DMS79 treated with DMSO at 0.1 percent for 48 hours (cell line): ENCODE measurements at regions not wholly inside any gene's neighbourhood (a gene's known extent, or its start where the extent isn't known, plus 50 kb on each side); places are given as distances from the start of the nearest gene placed in this dataset.
"Not testable (repeated sequence)": the region's sequence is repeated elsewhere in the genome, so short reads cannot be mapped to it uniquely, and the experiment has no call there.

Experiments used
- DNase-seq: peaks from one replicate; lab custom pipeline; 2025; lab: John Stamatoyannopoulos, UW

DNA sequence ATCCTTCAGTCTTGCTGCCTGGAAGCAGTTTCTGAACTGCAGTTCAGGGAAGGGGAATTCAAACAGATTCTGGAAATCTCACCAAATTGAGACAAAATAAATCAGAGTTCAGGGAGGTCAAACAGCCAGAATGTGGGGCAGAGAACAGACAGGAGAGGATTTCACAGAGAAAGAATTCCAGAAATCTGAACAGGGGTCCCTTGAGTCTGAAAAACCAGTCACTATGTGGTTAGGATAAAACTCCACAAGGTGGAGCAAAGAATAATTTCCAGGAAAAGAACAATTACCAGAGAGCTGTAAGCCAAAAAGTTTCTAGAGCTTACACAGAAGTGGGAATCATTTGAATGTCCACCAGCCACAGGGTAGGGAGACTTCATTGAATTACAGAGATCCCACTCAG lies 84.7 kb downstream of the URB2 start:
- DNase-seq: no peak

DNA sequence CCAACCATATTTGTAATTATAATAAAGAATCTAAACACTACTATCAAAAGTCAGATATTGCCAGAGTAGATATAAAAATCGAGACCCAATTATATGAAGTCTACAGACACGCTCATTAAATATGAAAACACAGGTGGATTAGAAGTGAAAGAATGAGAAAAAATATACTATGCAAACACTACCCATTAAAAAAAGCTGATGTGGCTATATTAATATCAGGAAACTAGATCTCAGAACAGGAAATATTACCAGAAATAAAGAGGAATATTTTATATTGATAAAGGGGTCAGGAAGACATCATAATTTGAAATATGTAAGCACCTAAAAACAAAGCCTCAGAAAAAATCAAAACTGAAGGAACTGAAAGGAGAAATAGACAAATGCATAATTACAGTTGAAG lies 88.3 kb downstream of the URB2 start:
- DNase-seq: no peak

DNA sequence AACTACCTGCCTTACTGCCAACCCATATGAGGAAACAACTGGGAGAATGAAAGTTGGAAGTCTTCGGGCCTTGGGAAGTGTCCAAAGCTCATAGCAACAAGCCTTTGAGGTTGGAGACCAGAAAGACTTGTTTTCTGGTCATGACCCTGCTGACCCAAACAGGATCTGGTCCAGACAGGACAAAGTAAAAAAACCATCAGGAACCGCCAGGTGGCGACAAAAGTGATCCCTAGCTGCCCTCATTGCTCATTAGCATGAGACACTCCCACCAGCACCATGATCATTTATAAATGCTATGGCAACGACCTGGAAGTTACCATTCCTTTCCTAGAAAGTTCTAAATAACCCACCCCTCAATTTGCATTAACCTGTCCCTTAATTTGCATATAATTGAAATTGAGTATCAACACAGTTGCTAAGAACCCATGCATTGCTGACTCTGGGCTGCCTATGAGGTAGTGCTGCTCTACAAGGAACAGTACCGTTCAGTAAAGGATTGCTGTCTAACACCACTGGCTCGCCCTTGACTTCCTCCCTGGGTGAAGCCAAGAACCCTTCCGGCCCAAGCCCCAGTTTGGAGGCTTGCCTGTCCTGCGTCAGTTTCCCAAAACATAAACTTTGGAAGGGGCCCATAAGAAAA lies 89.0 kb downstream of the URB2 start:
- DNase-seq: no peak

DNA sequence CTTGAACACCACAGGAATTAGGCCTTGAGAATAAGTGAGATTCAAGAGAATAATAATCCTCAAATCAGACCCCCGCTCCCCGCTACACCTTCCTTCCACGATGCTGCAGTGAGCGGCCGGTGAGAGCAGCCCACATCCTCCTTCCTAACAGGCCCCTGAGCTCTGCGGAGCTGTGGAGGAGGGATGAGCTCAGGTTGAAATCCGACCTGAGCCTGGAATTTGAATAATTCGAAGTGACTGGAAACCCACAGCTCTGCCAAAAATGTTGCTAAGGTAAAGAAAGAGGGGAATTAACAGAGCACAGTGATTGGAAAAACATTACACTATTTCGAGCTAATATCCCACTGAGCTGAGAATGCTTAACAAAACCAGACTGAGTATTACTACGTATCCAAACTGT lies 90.0 kb downstream of the URB2 start:
- DNase-seq: no peak

DNA sequence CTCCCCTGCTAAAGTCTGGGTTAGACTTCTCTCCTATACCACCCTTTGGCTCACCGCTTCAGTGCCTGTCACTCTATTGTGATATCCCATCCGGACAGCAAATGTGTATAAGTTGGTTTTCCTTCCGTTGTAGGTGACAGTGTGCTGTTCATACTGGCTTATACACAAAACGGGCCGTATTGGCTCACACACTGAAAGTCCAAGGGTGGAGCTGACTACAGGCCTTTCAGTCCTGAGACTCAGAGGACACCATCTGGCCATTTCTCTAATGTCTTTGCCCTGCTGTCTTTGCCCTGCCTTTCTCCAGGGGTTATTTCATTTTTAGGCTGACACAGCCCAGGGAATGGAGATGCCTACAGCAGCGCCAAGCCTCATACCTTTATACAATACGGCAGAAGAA lies 90.7 kb downstream of the URB2 start:
- no peak for DNase-seq

DNA sequence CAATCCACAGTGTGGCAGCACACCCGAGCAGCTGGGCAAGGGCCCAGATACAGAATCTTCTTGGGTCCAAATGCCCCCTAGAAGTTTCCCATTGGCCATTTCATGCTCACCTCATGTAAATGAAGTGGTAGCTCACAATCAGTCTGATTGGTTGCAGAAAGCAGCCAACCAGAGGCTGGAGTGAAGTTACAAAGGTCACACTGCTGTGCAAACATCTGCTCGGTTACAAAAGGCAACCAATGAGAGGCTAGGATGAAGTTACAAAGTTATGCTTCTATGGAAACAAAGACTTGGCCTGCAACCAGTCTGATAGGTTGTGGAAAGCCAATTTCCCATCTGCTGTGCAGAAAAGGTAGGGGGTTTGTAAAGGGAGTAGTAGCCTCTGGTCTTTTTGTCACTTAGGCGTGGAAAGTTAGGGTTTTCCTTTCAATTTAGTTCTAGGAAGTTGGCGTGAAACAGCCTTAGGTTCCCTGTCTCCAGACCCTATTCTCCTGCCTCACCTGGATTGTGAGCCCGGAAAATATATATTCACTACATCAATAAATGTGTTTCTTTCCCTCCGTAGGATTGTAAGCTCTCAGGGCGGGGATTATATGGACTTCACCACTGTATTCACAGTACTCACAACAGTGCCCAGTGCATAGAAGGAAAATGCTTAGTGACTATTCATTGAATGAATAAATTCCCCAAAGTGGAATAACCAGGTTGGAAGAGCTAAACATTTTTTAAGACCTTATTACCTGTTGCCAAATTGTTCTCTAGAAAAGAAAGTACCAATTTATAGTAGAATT lies 91.9 kb downstream of the URB2 start:
- DNase-seq: no peak

DNA sequence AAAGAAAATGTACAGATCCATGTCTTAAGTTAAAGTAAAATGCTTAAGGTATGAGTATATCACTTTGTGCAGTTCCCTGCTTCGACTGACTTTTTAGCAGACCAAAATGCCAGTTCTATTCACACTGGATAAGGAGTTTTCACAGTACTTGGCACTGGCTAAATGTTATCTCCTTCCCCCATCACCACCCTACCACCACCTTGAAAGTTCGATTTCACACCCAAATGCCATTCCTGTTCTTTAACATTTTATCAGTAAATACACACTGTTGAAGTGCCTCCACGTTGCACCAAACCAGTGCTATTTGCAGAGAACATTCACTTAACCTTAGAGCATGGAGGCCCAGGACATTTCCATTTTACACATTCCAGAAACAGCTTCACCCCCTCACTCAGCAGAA lies 100.0 kb downstream of the URB2 start:
- DNase-seq: no peak

DNA sequence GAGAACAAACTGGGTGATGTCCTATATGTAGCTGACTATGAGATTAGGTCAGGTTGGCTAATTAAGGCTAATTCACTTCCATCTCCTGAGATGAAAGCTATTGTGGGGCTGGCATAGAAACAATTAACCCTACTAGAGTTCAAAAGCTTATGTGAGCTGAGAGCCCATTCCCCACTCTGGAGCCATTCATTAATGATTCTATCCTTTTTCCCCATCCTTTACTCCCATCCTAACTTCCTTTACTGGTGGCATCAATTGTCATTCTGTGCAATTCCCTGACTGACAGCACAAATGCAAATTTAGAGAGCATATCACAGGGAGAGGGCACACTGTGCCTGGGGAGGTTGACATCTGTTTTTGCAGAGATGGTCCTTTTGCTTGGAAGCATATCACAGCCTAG lies 103.9 kb downstream of the URB2 start:
- DNase-seq: no peak

DNA sequence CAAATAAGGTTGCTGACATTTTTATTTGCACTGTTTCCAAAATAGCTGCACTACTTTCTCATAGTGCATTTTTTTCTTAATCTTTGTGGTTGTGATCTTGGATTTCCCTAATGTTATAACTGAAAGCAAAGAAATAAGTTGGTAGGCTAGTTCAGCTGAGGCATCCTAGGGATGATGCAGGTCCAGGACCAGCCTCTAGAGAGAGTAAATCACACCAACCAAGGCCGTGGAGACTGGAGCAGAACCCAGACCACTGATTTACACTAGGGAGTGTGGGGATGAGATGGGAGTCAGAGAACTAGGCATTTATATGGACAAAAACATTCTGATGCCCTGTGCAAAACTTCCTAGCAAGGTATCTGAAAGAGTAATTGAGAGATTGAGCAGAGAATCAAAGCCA lies 104.5 kb downstream of the URB2 start:
- DNase-seq: no peak

DNA sequence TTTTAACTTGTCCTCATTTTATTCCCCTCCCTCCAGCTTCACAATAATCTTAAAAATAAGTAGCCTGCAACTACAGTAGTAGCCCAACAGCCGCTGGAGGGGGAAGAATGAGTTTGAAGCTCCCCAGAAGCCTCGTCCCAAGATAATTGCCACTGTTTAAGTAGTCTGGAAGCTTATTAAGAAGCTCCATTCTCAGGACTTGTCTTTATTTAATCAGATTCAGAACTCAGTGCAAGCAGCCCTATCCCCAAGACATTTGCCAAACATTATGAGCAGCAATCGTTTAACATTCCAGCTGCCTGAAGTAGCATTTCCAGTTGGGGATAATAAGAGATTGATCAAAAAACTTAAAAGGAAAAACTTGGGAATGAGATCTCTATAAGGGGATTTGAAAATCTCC lies 106.0 kb downstream of the URB2 start:
- DNase-seq: no peak

DNA sequence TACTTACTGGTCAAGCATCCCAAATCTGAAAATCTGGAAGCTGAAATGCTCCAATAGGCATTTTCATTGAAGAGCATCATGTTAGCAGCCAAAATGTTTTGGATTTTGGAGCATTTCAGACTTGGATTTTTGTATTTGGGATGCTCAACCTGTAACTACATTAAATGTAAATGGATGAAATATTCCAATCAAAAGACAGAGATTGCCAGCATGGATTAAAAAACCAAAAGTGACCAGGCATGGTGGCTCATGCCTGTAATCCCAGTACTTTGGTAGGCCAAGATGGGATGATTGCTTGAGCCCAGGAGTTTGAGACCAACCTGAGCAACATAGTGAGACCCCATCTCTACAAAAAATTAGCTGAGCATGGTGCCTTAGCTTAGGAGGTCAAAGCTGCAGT lies 110.3 kb downstream of the URB2 start:
- no peak for DNase-seq

DNA sequence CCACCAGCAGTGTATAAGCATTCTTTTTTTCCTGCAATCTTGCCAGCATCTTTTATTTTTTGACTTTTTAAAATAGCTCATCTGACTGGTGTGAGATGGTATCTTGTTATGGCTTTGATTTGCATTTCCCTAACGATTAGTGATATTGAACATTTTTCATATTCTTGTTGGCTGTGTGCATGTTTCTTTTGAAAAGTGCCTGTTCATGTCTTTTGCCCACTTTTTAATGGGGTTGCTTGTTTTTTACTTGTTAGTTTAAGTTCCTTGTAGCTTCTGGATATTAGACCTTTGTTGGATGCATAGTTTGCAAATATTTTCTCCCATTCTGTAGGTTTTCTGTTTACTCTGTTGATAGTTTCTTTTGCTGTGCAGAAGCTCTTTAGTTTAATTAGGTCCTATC lies 116.6 kb downstream of the URB2 start:
- not testable (repeated sequence) for DNase-seq

DNA sequence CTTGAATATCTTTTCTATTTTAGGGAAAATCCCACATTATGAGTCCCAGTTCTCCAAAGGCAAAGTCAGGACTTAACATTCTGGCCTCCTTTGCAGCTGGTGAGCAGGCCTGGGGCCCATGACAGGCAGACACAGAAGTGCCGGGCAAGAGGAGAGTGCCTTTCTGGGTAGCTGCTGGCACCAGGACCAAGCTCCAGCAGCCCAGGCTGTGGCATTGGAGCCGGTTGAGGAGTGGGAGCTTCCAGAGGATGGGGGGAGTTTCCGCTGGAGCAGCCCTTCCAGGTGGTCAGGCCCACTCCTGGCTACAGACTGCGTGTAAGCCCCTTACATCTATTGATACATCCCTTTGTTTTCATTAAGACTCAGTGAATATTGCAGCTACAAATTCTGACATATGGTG lies 123.9 kb downstream of the URB2 start:
- DNase-seq: no peak

DNA sequence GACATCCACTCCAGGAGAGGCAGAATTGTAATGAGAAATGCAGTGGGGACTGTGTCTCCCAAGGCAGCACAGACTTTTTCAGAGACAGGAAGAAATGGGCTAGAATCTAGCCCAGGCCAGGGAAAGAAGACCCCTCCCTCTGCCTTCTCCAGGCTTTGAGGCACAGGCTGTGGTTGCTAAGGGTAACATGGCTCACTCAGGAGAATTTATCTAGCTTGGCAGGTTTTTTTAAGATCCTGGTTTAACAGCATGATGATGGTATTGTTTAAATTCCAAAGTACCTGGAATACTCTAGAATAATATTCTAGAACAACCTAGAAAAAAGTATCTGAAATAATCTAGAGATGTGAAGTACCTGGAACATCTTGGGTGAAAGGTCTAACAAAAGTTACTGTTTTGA lies 125.6 kb downstream of the URB2 start:
- no peak for DNase-seq

DNA sequence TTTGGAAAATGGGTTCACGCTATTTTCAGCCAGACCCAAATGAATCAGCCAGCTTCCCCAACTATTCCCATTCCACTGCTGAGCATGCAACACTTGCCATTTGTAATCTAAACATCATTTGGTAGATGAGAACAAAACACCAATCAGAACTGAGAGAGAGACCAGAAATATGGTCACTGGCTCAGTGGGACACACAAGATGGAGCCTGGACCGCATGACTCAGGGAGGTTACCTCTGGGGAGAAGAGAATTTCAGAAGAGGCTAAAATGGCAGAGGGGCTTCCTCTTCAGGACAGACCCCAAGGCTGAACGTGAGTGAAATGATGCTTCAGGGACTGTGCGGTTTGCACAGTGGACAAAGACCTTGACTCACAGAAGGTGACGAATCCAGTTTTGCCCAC lies 126.6 kb downstream of the URB2 start:
- DNase-seq: no peak

DNA sequence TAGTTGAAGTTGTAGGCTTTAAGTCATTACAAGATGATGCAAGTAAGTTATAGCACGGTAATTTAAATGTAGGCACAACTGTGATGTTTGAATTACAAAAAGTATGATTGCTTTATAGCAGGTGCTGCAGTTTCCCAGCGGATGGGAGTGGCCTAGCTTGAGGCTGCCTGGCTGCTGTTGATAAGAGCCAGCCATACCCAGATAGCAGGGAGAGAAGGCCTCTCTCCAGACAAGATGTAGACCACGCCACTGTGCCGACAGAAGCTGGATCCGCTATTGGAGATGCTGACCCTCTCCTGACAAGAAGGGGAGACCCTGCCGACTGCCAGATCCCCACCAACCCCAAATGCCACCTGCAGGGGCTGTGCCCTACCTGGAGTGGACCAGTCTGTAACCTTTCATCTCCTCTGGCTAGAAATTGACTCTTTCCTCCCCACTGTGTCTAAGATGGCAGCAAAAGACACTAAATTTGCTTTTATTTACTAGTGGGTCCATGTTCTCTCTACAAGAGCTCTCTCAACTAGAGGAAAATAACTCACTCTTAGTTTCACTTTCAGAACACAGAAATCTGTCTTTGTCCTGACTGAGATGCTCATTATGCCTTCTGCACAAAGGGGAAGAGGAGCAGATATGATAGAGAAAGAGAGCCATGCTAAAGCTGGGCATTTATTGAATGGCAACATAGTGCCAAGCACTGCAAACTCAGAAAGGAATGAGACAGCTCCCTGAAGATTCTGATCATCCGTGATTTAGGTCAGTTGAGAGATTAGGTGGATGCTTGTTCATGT lies 127.9 kb downstream of the URB2 start:
- DNase-seq: no peak

DNA sequence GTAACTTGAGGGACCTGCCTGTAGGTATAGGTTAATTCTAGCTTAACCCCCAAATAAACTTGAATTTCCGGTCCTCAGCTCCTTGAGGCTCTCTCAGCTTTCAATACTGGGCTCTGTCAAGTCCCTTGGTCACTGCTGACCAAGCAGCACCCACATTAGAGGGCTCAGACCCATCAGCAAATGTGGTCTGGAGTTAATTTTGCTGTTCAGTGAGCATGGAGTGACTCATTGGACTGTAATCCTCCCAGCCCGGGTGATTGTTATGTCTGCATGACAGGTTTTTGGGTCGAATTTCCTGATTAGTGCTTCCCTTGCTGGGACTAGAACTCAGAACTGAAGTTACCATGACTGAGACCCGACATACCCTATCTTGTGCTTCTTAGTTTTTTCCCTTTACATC lies 130.6 kb downstream of the URB2 start:
- no peak for DNase-seq

DNA sequence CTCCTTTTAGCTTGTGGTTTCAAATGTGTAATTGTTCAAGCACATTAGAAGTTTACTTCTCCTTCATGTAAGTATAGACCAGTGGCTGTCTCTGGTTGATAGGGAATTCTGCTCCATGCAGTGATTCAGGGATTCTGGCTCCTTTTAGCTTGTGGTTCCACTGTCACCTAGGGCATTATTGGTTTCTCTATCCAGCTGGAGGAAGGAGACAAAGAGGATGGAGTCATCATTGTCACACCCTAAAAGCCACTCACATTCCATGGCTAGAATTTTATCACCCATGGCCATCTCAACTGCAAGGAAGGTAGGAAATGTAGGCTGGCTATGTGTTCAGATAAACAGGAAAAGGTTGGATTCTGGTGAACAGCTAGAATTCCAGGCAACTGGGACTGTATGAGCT lies 131.2 kb downstream of the URB2 start:
- no peak for DNase-seq

DNA sequence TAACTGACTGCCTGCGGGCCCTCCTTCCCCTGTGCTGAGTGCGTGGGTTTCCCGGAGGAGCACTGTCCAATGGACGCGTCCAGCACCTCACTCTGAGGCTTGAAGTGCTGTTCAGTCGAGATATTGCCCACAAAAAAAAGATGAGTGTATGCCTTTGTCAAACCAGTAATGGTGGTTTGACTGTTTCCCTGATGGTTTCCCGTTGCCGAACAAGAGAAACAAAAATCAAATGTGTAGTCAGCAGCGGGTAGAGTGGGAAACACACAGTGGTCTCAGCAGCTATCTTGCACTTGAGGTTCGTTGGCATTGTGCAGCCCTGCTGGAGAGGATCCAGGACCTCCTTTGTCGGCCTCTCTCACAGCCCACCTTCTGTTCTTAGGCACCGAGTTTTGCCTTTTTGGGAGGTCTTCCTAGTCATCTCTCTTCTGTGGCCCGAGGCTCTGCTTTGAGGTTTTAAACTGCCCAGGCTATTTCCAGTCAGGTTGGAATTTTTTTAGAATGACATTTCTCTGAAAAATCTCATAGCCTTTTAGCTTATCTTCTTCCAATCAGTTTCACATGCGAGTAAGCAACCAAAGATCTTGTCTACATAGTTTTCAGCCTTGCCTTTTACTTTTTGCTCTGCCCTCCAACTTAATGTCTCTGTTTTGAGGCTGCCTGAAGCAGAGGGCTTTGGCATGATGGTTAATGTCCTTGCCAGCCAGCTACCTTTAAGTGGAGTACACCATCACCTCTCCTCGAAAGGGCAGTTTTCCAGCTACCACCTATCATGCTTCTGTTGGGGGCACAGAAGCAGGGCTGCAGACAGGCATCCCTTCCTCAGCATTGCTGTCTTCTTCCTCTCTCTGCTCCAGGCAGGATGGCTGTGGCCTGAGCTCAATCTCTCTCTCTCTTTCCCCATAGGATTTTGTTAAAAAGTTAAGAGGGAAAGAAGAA lies 132.3 kb downstream of the URB2 start:
- no peak for DNase-seq

DNA sequence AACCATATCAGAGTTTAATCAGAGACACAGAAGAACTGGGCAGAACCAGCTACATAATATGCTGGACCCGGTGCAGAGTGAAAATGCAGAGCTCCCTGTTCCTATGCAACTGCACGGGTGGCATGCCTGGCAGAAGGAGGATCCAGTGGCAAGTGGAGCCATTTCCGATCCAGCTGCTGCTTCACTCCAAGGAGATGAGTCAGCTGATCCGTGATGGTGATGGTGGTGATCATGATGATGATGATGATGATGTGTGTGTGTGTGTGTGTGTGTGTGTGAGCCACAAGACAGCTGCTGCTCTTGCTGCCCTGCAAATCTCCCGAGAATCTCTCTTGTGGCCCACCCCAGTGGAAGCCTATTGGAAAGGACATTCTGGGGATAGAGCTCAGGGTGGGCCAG lies 133.0 kb downstream of the URB2 start:
- DNase-seq: no peak

DNA sequence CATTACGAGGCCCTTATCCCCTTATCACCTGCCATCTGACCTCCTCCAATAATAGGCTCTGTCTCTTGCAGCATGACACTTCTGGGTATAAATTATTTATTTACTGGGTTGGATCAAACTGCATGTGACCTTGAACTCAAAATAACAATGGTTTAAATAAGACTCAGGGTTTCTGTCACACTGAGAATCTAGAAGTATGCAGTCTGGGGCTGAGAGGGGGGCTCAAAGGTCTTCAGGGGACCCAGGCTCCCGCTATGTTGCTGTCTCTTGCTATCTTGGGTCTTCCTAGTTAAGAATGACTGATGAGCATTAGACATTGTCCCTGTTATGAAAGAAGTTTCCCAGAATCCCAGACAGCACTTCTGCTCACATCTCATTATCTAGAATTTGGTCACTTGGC lies 133.5 kb downstream of the URB2 start:
- no peak for DNase-seq

DNA sequence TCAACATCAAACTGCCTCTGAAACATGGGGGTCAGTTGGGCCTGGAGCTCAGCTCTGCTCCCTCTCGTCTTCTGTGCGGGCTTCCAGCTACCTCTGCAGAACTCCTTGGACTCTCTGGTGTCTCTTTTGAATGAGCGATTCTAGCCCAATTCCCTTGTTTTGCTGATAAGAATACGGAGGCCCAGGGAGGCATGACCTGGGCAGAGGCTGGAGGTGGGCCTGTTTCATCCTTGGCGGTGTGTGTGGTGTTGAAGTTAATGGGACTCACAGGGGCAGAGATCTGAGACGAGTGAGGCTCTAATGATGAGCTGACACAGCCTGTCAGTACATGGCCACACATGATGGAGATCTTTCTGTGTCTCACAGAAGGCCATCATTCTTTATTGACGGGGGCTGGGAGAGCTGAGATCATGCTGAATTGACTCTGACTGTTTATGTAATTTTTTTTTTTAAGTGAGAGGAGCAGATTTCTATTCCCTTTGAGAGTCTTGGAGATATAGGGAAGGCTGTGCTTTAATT lies 134.5 kb downstream of the URB2 start:
- no peak for DNase-seq
